ENCODE measurements at regions not wholly inside any gene's neighbourhood (a gene's known extent, or its start where the extent isn't known, plus 50 kb on each side); places are given as distances from the start of the nearest gene placed in this dataset.

DNA sequence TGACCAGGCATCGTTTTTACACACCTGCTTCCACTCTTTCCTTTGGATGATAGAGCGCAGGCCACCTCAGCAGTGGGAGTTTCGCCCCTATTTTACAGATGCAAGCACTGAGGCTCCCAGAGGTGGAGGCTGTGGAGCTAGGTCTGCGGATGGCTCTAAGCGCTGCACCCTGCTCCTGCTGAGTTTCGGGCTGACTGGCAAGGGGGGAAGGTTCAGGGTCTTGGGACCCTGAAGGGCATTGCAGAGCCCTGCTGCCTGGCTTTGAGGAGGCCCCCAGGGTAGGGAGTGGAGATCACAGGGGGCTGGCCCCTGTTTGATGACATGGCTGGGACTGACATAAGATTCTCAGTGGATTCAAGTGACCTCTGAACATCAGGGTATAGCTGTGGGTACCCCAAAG lies 62.8 kb upstream of the NKX1-1 start:
- TF ChIP-seq POLR2A (IDR thresholded peaks at IDR 0.05) (no peak), EP300 (IDR thresholded peaks at IDR 0.05; ENCODE audit: low read depth) (no peak), POLR2AphosphoS5 (IDR thresholded peaks at IDR 0.05) (no peak)
- TF ChIP-seq, protein P1, sequence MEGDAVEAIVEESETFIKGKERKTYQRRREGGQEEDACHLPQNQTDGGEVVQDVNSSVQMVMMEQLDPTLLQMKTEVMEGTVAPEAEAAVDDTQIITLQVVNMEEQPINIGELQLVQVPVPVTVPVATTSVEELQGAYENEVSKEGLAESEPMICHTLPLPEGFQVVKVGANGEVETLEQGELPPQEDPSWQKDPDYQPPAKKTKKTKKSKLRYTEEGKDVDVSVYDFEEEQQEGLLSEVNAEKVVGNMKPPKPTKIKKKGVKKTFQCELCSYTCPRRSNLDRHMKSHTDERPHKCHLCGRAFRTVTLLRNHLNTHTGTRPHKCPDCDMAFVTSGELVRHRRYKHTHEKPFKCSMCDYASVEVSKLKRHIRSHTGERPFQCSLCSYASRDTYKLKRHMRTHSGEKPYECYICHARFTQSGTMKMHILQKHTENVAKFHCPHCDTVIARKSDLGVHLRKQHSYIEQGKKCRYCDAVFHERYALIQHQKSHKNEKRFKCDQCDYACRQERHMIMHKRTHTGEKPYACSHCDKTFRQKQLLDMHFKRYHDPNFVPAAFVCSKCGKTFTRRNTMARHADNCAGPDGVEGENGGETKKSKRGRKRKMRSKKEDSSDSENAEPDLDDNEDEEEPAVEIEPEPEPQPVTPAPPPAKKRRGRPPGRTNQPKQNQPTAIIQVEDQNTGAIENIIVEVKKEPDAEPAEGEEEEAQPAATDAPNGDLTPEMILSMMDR (IDR thresholded peaks at IDR 0.05), result no peak

Data from transverse colon (tissue), 4 donors.